Stimulated activated effector memory CD8-positive, alpha-beta T cell treated with anti-CD3 and anti-CD28 coated beads, Interleukin-12 subunit alpha, Interleukin-12 subunit beta, amount 100 ng/mL, for 72 hours (primary cell): ENCODE measurements at regions not wholly inside any gene's neighbourhood (a gene's known extent, or its start where the extent isn't known, plus 50 kb on each side); places are given as distances from the start of the nearest gene placed in this dataset.

Experiments
- ATAC-seq: fragments of 150-1000 bp; cut with Tn5 transposase; 2 replicates; pipeline ENCODE4 v1.10.0; 2021
- DNase-seq, 2 donors: peaks; one replicate each; pipeline ENCODE4 v3.0.0; 2021 to 2022; ENCODE audit warnings: low spot score in 2 of 2
- H3K27ac Mint-ChIP-seq: one replicate; pipeline ENCODE4 v1.8.0; 2022; ENCODE audit warnings: mild to moderate bottlenecking, mixed read lengths
- H3K36me3 Mint-ChIP-seq: one replicate; pipeline ENCODE4 v1.8.0; 2022; ENCODE audit warnings: mild to moderate bottlenecking, mixed read lengths
- H3K4me1 Mint-ChIP-seq: one replicate; pipeline ENCODE4 v1.8.0; 2022; ENCODE audit warnings: mixed read lengths
- H3K4me3 Mint-ChIP-seq: one replicate; pipeline ENCODE4 v1.8.0; 2022; ENCODE audit warnings: mild to moderate bottlenecking, mixed read lengths
- H3K9me3 Mint-ChIP-seq: one replicate; pipeline ENCODE4 v1.8.0; 2022; ENCODE audit warnings: mixed read lengths

DNA sequence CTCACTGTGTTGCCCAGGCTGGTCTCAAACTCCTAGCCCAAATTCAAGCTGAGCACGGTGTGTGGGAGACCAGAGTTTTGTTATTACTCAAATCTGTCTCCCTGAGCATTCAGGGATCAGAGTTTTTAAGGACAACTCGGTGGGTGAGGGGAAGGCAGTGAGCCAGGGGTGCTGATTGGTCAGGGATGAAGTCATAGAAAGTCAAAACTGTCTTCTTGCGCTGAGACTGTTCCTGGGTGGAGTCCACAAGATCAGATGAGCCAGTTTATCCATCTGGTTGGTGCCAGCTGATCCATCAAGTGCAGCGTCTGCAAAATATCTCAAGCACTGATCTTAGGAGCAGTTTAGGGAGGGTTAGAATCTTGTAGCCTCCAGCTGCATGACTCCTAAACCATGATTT lies 346.3 kb downstream of the TMEM114 start:
- H3K4me3 Mint-ChIP-seq, result no peak overlapping the region
- no peak for DNase-seq
- peaks cover 8% of the 10 kb centered on the region for H3K9me3 Mint-ChIP-seq
- no peak overlapping the region for H3K27ac Mint-ChIP-seq
- no peaks in the 10 kb centered on the region for H3K36me3 Mint-ChIP-seq
- ATAC-seq, result no peak
- H3K4me1 Mint-ChIP-seq, result no peaks in the 10 kb centered on the region

DNA sequence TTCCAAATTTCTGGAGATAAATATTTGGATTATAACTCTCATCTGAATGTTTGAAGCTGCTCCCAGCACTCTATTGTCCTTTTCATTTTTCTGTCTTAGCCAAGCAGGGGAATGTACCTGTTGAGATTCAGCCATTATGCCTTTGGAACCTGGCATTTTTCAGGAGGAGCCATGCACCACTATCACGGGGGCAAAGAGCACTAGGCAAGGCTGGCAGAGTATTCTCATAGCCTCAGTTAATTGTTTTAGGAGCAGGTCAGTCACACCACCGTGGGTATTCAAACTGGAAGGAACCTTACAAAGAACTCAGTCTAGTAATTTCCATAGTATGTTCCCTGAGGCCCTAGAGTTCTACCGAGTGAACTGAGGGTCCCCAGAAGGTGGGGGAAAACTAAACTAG lies 348.9 kb downstream of the TMEM114 start:
- Mint-ChIP-seq H3K4me1 (no peaks in the 10 kb centered on the region), H3K4me3 (no peak overlapping the region), H3K9me3 (peaks cover 11% of the 10 kb centered on the region), H3K36me3 (no peaks in the 10 kb centered on the region), H3K27ac (no peak overlapping the region)
- DNase-seq (no peak), ATAC-seq (no peak)

DNA sequence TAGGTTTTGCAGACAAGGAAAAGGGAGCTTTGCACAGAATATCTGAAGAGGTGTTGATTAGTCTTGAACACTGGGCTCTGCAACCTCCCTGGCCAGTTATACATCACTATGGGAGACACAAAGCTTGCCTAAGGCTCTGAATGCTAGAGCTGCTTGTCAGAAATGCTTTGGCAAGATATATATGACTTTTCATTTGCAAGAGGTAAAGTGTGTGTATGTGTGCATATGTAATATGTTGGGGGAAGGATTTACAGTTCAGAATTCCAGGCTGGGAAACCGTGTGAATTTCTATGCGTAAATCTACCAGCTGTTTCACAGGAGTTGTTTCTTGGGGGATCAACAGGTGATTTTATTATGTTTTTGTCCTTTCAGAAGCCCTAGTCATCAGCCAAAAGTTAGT lies 350.9 kb downstream of the TMEM114 start:
- Mint-ChIP-seq H3K4me3 (no peak overlapping the region), H3K9me3 (peaks cover 14% of the 10 kb centered on the region), H3K4me1 (no peaks in the 10 kb centered on the region), H3K27ac (no peak overlapping the region), H3K36me3 (no peaks in the 10 kb centered on the region)
- ATAC-seq (no peak), DNase-seq (no peak)

DNA sequence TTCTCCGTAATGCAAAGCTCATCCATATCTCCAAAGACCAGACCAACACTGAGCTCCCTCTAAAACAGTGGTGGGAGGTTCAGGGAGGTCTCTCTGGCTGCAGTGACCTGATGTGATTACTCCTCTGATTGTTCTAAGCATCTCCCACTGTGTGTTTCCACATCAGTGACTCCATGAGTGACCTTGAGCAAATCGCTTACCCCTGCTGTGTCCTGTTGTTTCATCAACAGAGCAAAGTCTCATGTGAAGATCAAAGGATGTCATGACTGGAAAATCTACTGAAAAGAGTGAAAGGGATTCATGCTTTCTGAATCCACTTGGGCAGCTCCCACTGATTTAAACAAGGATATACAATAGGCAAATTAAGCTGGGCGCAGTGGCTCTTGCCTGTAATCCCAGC lies 352.9 kb downstream of the TMEM114 start:
- H3K9me3 Mint-ChIP-seq, result peaks cover 14% of the 10 kb centered on the region
- no peak overlapping the region for H3K27ac Mint-ChIP-seq
- no peak for ATAC-seq
- no peak overlapping the region for H3K4me3 Mint-ChIP-seq
- no peaks in the 10 kb centered on the region for H3K36me3 Mint-ChIP-seq
- DNase-seq, result no peak
- no peaks in the 10 kb centered on the region for H3K4me1 Mint-ChIP-seq

DNA sequence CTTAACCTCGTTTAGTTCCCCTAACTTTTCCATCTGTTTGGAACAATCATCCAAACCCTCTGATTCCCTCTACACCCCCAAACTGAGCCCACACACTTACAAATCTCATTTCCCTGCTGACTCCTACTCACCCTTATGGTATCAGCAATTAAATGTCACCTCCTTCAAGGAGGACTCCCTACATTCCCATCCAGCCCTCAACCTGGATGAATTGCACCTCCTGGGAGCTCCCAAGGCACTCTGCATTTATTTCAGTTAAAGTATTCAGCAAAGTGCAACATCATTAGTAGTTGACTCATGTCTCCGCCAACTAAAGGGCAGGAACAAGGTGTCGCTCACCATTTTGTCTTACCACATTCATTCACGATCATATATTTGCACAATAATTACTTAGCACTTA lies 353.5 kb downstream of the TMEM114 start:
- H3K4me1 Mint-ChIP-seq, result no peaks in the 10 kb centered on the region
- no peak for ATAC-seq

DNA sequence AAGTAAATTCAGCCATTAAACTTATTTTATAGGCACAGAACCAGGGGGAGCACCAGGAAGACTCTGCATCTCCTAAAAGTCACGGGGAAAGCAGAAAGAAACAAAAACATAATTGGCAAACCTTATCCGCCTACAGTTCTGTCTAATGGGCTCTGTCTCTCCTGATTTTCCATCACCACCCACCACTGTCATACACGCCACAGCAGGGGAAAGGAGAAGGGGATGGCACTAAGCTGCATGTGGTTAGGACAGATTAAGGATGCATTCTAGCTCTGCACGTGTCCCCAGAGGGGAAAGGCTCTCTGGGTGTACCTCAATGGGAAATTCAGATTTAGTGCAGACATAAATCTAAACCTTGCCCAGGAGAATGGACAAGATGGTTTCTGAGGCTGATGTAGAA lies 359.8 kb downstream of the TMEM114 start:
- DNase-seq, result no peak
- Mint-ChIP-seq H3K36me3 (no peaks in the 10 kb centered on the region), H3K27ac (no peak overlapping the region), H3K9me3 (peaks cover 10% of the 10 kb centered on the region), H3K4me3 (no peak overlapping the region), H3K4me1 (no peaks in the 10 kb centered on the region)
- ATAC-seq, result no peak

More for the DNA sequence above, 353.5 kb downstream of the TMEM114 start:
- DNase-seq, result no peak
- H3K36me3 Mint-ChIP-seq, result no peaks in the 10 kb centered on the region
- H3K27ac Mint-ChIP-seq, result no peak overlapping the region
- H3K4me3 Mint-ChIP-seq, result no peak overlapping the region
- peaks cover 14% of the 10 kb centered on the region for H3K9me3 Mint-ChIP-seq

DNA sequence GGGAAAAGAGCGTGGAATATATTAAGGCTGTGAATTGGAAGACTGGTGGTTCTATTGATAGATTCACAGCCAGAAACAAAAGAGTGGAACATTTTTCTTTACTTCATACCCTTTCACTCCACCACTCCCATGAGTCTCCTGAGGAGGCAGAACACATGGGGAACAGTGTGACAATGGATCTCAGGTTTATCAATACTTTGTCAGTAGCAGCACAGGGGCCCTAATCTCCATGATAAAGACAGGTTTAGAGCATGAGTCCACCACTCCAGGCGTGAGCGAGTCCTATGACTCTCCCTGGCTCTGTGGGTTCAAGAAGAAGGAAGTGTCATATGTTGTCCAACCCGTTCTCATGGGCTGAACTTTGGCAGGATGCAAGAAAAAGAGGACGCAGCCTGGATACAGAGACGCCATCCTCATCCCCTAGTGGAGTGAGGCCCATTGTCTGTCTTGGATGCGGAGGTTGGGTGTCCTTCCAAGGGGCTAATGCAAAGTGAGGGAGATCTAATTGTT lies 361.2 kb downstream of the TMEM114 start:
- DNase-seq (no peak), ATAC-seq (no peak)
- Mint-ChIP-seq H3K27ac (no peak overlapping the region), H3K4me1 (no peaks in the 10 kb centered on the region), H3K36me3 (no peaks in the 10 kb centered on the region), H3K9me3 (peaks cover 5% of the 10 kb centered on the region), H3K4me3 (no peak overlapping the region)

DNA sequence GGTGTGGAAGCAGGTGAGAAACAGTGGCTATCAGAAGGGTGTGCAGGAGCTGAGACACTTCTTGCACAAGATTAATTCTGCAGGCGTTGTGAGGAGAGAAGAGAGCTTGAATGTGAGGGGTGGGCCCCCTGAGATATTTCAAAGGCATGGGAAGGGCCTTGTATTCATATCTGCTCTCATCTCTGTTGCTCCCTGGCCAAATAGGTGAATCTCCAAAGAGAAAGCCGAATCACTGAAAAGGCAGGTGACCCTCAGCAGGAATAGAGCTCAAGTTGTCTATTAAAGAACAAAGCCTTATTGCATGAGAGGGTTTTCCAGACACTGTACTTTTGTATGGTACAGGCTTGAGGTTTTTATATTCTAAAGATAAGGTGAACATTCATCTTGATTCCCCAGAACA lies 373.1 kb downstream of the TMEM114 start:
- Mint-ChIP-seq H3K36me3 (no peaks in the 10 kb centered on the region), H3K9me3 (peaks cover 18% of the 10 kb centered on the region), H3K4me3 (no peak overlapping the region), H3K4me1 (no peaks in the 10 kb centered on the region), H3K27ac (no peak overlapping the region)
- DNase-seq, result no peak
- no peak for ATAC-seq

DNA sequence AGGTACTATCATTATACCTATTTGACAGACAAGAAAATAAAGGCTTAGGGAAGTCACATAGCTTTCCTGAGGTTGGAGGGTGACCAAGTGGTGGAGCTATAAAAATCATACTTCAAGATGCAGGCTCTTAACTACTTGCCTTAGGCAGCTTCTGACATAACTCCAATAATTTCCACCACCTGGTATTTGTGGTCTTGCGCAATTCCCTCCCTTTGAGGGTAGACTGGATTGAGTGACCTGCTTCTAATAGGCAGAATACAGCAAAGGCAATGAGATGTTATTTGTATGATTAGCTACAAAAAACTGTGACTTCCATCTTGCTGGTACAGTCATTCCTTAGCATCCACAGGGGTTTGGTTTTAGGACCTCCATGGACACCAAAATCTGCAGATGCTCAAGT lies 385.5 kb downstream of the TMEM114 start:
- H3K27ac Mint-ChIP-seq, result no peak overlapping the region
- no peak for ATAC-seq
- H3K36me3 Mint-ChIP-seq, result no peaks in the 10 kb centered on the region
- H3K4me1 Mint-ChIP-seq, result no peaks in the 10 kb centered on the region
- H3K9me3 Mint-ChIP-seq, result peaks cover 10% of the 10 kb centered on the region
- H3K4me3 Mint-ChIP-seq, result no peak overlapping the region
- DNase-seq, result no peak

DNA sequence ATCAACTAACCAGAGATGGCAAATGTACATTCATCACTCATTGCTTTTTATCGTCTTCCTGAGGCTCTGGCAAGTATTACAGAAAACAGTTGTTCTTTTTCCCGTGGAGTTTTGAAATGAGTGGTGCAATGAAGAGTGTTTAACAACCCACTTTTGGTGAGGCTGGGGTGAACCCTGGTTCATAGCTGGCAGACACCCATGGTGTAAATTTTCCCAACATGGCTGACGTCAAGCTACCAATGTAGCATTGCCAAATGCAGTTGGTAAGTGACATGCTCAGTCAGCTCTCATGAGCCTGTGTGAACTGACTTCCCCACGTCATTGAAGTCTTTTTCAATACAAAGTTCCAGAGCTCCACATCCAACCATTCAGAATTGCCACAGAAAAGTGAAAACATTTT lies 386.2 kb downstream of the TMEM114 start:
- Mint-ChIP-seq H3K36me3 (no peaks in the 10 kb centered on the region), H3K9me3 (peaks cover 10% of the 10 kb centered on the region), H3K4me3 (no peak overlapping the region), H3K4me1 (no peaks in the 10 kb centered on the region), H3K27ac (no peak overlapping the region)
- ATAC-seq (no peak), DNase-seq (no peak)

DNA sequence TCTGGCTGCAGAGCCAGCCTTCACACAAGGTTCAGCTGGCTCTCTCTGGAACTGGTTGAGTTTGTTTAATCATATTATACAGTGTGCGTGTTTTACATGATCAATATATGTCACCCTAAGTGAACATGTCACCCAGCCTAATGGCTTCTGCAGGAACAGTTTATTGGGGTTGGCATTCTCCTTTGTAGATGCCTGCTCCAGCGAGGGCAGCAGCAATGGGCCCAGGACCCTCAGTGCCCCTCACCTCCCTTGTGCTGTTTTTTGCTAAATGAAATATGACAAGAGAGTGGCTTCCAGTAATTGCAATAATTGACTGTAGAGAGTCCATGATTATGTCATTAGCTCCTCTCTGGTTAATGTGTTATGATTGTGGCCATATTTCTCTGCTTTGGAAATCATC lies 387.2 kb downstream of the TMEM114 start:
- H3K27ac Mint-ChIP-seq, result no peak overlapping the region
- ATAC-seq, result no peak
- peaks cover 10% of the 10 kb centered on the region for H3K9me3 Mint-ChIP-seq
- H3K36me3 Mint-ChIP-seq, result no peaks in the 10 kb centered on the region
- no peak for DNase-seq
- H3K4me1 Mint-ChIP-seq, result no peaks in the 10 kb centered on the region
- H3K4me3 Mint-ChIP-seq, result no peak overlapping the region

DNA sequence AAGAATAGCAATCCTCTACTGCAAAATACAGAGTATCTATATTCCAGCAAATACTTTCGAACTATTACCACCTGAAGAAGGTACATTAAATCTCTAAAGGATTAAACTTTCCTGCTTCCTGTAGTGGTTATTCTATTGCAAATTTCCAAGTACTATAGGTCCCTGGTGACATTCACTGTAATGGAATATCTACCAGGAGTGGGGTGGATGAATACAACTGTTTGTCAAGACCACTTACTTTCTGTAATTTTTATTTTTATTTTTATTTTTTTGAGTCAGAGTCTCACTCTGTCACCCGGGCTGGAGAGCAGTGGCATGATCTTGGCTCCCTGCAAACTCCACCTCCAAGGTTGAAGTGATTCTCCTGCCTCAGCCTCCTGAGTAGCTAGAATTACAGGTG lies 389.5 kb downstream of the TMEM114 start:
- Mint-ChIP-seq H3K36me3 (no peaks in the 10 kb centered on the region), H3K9me3 (peaks cover 10% of the 10 kb centered on the region), H3K4me1 (no peaks in the 10 kb centered on the region), H3K27ac (no peak overlapping the region), H3K4me3 (no peak overlapping the region)
- DNase-seq, result no peak
- no peak for ATAC-seq

DNA sequence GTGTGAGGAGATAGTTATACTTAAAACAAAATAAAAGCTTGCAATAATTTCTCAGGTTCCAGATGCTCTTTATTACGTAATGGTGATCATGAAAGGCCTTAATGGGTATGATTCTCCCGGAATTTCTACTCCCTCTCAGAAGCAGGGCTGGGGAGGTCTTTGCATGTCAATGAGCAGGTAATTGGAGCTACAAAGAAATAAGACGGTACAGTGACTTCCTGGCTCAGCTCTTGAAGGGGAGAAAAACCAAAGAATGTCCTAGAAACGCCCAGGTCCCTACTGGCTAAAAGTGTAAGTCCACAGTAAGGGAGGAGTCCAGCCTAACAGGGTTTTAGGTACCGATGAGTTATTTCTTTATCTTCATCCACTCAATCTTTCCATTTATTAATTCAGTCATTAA lies 390.9 kb downstream of the TMEM114 start:
- ATAC-seq, result no peak
- H3K27ac Mint-ChIP-seq, result no peak overlapping the region
- H3K9me3 Mint-ChIP-seq, result peaks cover 10% of the 10 kb centered on the region
- no peak for DNase-seq
- H3K4me3 Mint-ChIP-seq, result no peak overlapping the region
- H3K4me1 Mint-ChIP-seq, result no peaks in the 10 kb centered on the region
- H3K36me3 Mint-ChIP-seq, result no peaks in the 10 kb centered on the region

DNA sequence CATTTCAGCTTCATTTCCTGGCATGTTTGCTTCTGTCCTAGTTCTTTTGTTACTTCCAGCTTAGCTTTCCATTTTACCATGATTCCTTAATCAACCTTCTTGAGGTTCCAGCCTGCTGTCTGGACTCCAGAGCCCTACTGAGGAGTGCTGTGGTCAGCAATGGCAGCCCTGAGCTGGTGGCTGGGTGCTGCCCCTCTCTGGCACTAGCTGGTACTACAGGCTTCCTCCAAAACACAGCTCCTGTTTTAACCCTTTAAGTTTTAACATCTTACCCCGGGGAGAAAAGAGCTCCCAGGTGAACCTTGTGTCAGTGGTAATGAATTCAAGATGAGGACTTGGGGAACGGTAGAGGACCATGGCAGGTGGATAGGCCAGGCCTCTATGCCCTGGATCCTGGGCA lies 395.5 kb downstream of the TMEM114 start:
- no peak overlapping the region for H3K27ac Mint-ChIP-seq
- no peak for ATAC-seq
- no peaks in the 10 kb centered on the region for H3K36me3 Mint-ChIP-seq
- DNase-seq, result no peak
- peaks cover 10% of the 10 kb centered on the region for H3K9me3 Mint-ChIP-seq
- H3K4me1 Mint-ChIP-seq, result no peaks in the 10 kb centered on the region
- no peak overlapping the region for H3K4me3 Mint-ChIP-seq

DNA sequence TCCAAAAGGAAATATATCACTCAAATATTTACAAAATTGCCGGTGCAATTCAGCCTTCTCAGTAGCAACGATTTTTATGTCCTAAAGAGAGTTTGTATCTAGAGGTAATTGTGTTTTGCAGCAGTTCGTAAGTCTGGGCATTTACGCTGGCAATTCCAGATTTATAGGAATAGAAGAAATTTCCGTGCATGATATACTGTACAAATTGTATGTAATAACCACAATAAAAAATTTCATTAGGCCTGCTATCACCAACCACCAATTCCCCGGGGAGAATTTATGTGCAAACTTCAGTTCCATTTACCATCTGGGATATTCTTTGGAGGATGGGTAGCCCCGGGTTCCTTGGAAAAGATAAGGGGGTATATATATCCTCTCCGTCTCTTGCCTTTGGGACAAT lies 401.5 kb downstream of the TMEM114 start:
- no peak overlapping the region for H3K27ac Mint-ChIP-seq
- peaks cover 16% of the 10 kb centered on the region for H3K9me3 Mint-ChIP-seq
- H3K4me1 Mint-ChIP-seq, result no peaks in the 10 kb centered on the region
- no peak for DNase-seq
- no peak for ATAC-seq
- no peak overlapping the region for H3K4me3 Mint-ChIP-seq
- H3K36me3 Mint-ChIP-seq, result no peaks in the 10 kb centered on the region

DNA sequence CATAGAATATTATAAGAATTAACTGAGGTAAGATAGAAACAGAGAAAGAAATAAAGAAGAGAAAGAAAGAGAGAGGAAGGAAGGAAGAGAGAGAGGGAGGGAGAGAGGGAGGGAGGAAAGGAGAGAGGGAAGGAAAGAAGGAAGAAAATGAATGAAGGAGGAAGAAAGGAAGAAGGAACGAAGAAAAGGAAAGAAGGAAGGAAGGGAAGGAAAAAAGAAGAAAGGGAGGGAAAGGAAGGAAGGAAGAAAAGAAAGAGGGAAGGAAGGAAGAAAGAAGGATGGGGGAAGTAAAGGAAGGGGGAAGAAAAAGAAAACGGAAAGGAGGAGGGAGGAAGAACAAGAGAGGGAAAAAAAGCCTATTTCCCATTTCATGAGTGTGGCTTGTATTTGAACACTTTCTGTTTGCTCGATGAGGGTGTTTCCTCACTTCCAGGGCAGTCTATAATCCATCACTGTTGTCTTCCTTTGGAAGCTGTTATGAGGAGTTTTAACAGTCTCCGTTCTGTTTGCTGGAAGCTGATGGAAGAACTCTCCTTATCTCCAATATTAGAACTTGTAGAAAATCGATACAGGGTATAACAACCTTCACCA lies 402.4 kb downstream of the TMEM114 start:
- Mint-ChIP-seq H3K36me3 (no peaks in the 10 kb centered on the region), H3K27ac (no peak overlapping the region), H3K9me3 (peaks cover 16% of the 10 kb centered on the region), H3K4me1 (no peaks in the 10 kb centered on the region), H3K4me3 (no peak overlapping the region)
- ATAC-seq (no peak), DNase-seq (no peak)

DNA sequence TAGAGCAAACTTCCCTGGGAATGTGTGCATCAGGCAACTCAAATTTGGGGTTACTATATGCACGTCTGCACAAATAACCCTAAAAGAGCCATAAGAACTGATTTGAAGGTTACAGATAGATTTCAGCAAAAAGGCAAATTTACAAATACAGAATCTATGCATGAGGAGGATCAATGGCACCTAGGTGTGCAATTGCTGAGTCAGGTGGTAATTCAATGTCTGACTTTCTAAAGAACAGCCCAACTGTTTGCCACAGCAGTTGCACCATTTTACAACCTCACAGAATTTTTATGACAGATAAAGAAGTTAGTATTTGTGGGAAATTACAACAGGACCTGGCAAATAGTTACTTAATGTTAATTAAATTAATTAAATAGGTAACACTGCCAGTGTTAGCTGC lies 405.5 kb downstream of the TMEM114 start:
- DNase-seq (no peak), ATAC-seq (no peak)
- Mint-ChIP-seq H3K4me3 (no peak overlapping the region), H3K36me3 (no peaks in the 10 kb centered on the region), H3K9me3 (peaks cover 11% of the 10 kb centered on the region), H3K27ac (no peak overlapping the region), H3K4me1 (no peaks in the 10 kb centered on the region)
